ENCODE measurements at regions not wholly inside any gene's neighbourhood (a gene's known extent, or its start where the extent isn't known, plus 50 kb on each side); places are given as distances from the start of the nearest gene placed in this dataset.

DNA sequence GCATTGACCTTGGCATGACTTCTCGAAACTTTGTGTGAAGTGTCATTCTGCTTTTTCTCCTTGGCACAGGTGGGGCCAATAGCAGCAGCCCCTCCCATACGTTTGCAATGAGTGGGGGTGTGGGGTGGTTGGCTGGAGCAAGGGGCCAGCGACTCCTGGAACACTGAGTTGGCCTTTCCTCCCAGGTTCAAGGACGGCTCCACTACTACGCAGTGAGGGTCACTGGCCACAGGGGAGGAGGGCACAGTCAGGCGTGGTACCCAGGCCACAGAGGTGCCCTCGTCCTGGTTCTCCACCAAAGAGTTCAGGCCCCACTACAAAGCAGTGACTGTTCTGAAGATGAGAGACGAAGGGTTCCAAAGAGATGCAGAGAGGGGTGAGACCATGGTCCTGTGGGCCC lies 70.6 kb upstream of the OTOS start:
- no peak overlapping the region for H3K9ac ChIP-seq (ENCODE audit: low read length)
- no peak overlapping the region for H3K4me3 ChIP-seq (ENCODE audit: low read depth in 1 of 2, low read length in 2 of 2)
- no peak overlapping the region for H3K27ac ChIP-seq (ENCODE audit: low read depth, low read length)
- no peaks in the 10 kb centered on the region for H3K9me3 ChIP-seq (ENCODE audit: low read length)
- no peaks in the 10 kb centered on the region for H3K36me3 ChIP-seq (ENCODE audit: insufficient read depth, low read length)
- H3K4me1 ChIP-seq (ENCODE audit: insufficient read depth, low read length): no peaks in the 10 kb centered on the region
- H3K27me3 ChIP-seq (ENCODE audit: control insufficient read depth in 1 of 2, insufficient read depth in 2 of 2, low read length in 2 of 2): peaks cover 0 to 7% of the 10 kb centered on the region in 2 donors

- Histone ChIP-seq H3K9me3 (ENCODE audit: low read length) (no peaks in the 10 kb centered on the region), H3K36me3 (ENCODE audit: insufficient read depth, low read length) (no peaks in the 10 kb centered on the region), H3K4me3 (ENCODE audit: low read depth in 1 of 2, low read length in 2 of 2) (no peak overlapping the region), H3K4me1 (ENCODE audit: insufficient read depth, low read length) (no peaks in the 10 kb centered on the region), H3K9ac (ENCODE audit: low read length) (no peak overlapping the region), H3K27ac (ENCODE audit: low read depth, low read length) (no peak overlapping the region), H3K27me3 (ENCODE audit: control insufficient read depth in 1 of 2, insufficient read depth in 2 of 2, low read length in 2 of 2) (peaks cover 0 to 7% of the 10 kb centered on the region in 2 donors)
Measured at GRCh38 chr2:240211598-240212424, 71.4 kb upstream of the OTOS start.

DNA sequence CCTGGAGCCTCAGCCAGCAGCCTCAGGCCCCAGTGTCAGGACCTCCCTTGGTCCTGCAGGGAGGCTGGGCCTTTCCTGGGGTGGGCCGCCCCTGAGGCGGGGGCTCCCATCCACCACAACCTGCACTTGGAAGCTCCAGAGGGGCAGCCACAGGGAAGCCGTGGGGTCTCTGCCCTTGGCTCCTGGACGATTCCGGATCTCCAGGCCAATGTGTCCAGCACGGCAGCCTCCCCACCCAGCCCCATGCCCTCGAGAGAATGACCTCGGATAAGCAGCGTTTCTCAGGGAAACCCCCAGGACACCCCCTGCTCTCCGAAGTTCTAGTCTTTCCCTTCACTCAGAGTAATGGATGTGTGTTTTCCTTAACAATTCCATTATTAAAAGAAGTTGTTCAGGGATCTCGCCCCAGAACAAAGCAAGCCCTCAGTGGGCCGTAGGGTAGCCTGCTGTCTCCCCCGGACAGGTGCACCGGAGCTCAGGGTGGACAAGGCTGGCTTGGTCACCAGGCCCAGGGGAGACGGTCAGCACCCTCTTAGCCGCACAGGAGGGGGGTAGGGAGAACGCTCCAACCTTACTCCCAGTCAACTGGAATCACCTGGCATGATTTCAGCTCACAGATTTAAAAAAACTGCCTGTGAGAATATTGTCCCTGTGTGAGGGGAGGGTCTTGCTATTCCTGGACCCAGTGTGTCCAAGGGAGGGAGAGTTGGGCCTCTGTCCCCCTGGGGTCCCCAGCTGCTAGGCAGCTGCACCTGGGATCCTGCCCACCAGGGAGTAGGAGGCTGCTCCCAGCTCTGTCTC lies 72.2 kb upstream of the OTOS start:
- Histone ChIP-seq H3K4me3 (ENCODE audit: low read depth in 1 of 2, low read length in 2 of 2) (no peak overlapping the region), H3K27ac (ENCODE audit: low read depth, low read length) (no peak overlapping the region), H3K9me3 (ENCODE audit: low read length) (no peaks in the 10 kb centered on the region), H3K27me3 (ENCODE audit: control insufficient read depth in 1 of 2, insufficient read depth in 2 of 2, low read length in 2 of 2) (peaks cover 0 to 7% of the 10 kb centered on the region in 2 donors), H3K36me3 (ENCODE audit: insufficient read depth, low read length) (no peaks in the 10 kb centered on the region), H3K9ac (ENCODE audit: low read length) (no peak overlapping the region), H3K4me1 (ENCODE audit: insufficient read depth, low read length) (no peaks in the 10 kb centered on the region)

- no peaks in the 10 kb centered on the region for H3K4me1 ChIP-seq (ENCODE audit: insufficient read depth, low read length)
- peaks cover 0 to 7% of the 10 kb centered on the region in 2 donors for H3K27me3 ChIP-seq (ENCODE audit: control insufficient read depth in 1 of 2, insufficient read depth in 2 of 2, low read length in 2 of 2)
- no peaks in the 10 kb centered on the region for H3K36me3 ChIP-seq (ENCODE audit: insufficient read depth, low read length)
- H3K9ac ChIP-seq (ENCODE audit: low read length): no peak overlapping the region
- no peak overlapping the region for H3K4me3 ChIP-seq (ENCODE audit: low read depth in 1 of 2, low read length in 2 of 2)
- no peak overlapping the region for H3K27ac ChIP-seq (ENCODE audit: low read depth, low read length)
- no peaks in the 10 kb centered on the region for H3K9me3 ChIP-seq (ENCODE audit: low read length)
Measured at GRCh38 chr2:240213226-240213475, 72.7 kb upstream of the OTOS start.

DNA sequence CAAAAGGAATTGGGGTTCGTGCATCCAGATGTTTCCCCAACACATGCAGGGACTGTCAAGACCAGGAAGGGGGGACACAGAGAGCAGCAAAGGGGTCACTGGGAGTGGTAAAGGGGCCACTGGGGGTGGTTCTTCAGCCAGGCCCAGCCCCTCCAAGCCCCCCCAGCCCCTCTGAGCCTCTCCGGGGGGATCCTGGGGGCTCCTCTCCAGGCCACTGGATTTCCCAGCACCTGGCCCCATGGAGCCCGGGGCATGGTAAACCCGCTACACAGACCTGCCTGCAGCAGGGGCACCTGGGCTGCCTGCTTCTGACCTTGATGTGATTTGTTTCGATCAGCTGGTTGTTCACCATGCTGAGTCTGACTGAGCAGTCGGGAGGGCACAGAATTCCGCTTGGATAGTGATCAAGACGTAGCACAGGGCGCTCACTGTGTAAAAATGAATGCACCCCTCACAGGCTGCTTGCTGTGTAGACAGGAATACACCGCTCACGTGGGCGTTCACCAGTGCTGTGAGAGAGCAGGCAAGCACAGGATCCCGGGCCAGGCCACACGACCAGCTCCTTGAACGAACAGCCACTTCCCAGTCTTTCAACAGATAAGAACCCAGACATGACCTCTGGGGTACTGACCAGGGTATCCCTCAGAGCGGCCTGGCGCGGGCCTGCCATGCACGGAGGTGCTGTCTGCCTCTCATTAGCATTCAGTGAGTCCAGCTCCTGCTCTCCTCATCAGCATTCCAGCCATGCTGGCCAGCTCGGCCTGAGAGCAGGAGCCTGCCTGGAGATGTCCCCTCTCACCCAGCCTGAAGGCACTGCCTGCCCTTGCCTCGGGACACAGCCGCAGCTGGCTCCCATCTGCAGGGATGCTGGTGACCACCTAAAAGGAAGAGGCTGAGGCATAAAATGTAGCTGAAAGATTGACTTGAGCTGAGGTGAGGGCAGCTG lies 73.3 kb upstream of the OTOS start:
- no peak overlapping the region for H3K9ac ChIP-seq (ENCODE audit: low read length)
- H3K27me3 ChIP-seq (ENCODE audit: control insufficient read depth in 1 of 2, insufficient read depth in 2 of 2, low read length in 2 of 2): peaks cover 0 to 7% of the 10 kb centered on the region in 2 donors
- H3K27ac ChIP-seq (ENCODE audit: low read depth, low read length): no peak overlapping the region
- H3K4me3 ChIP-seq (ENCODE audit: low read depth in 1 of 2, low read length in 2 of 2): no peak overlapping the region
- H3K4me1 ChIP-seq (ENCODE audit: insufficient read depth, low read length): no peaks in the 10 kb centered on the region
- H3K9me3 ChIP-seq (ENCODE audit: low read length): no peaks in the 10 kb centered on the region
- H3K36me3 ChIP-seq (ENCODE audit: insufficient read depth, low read length): no peaks in the 10 kb centered on the region

DNA sequence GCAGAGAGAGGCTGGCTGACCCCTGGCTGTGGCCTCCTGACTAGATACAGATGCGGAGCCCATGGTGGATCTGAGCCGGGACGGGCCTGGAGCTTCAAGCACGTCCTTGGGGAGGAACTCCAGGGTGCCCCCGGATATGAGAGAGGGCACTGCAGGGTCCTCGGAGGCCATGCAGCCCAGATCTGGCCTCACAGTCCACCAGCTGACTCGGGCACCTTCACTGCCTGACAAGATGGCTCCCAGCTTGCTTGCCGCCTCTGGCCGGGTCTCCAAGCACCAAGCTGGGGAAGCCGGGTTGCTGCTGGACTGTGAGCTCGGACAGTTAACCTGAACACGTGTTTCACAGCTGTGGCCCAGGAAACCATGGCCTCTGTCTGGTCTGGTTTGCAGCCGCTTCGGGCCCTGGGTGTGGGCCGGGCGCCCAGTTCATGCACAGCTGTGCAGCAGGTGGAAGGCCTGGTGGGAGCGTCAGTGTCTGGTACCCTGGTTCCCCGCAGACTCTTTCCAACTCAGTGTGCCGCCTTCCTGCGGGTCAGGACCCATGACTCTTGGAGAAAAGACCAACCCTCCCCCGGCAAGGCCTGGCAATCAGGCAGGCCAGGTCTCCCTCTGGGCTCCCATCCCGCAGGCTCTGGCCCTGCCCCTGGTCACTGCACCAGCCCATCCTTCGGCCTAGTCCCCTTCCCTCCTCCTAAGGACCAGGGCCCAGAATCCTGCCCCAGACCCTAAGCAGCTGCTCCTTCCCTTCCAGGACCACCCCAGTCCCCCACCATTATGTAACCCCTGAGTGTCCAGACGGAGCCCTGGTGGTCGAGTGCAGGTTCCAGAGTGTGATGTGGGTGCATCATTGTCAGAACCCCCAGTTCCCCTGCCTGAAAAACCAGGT lies 74.6 kb upstream of the OTOS start:
- Histone ChIP-seq H3K4me1 (ENCODE audit: insufficient read depth, low read length) (no peaks in the 10 kb centered on the region), H3K27me3 (ENCODE audit: control insufficient read depth in 1 of 2, insufficient read depth in 2 of 2, low read length in 2 of 2) (peaks cover 0 to 7% of the 10 kb centered on the region in 2 donors)

DNA sequence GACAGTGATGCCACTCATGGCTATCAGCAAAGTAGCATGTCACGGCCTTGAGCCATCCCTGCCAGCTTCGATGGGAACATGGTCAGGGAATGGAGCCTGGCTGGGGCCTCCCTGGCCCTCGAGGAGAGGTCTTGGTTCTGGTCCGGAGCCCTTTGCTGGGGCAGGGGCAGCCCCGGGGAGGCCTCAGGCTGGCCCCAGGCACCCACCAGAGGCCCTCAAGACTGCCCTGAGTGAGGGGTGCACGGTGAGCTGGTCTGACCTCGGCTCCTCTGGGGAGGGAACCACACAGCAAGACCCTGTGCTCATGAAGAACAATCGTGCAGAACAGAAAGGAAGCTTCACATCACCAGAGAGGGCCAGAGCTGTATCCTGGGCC lies 75.2 kb upstream of the OTOS start:
- Histone ChIP-seq H3K4me3 (ENCODE audit: low read depth in 1 of 2, low read length in 2 of 2) (no peak overlapping the region), H3K27me3 (ENCODE audit: control insufficient read depth in 1 of 2, insufficient read depth in 2 of 2, low read length in 2 of 2) (peaks cover 0 to 4% of the 10 kb centered on the region in 2 donors), H3K27ac (ENCODE audit: low read depth, low read length) (no peak overlapping the region), H3K4me1 (ENCODE audit: insufficient read depth, low read length) (no peaks in the 10 kb centered on the region), H3K36me3 (ENCODE audit: insufficient read depth, low read length) (no peaks in the 10 kb centered on the region), H3K9ac (ENCODE audit: low read length) (no peak overlapping the region), H3K9me3 (ENCODE audit: low read length) (no peaks in the 10 kb centered on the region)

More for the DNA sequence above, 74.6 kb upstream of the OTOS start:
- H3K9me3 ChIP-seq (ENCODE audit: low read length): no peaks in the 10 kb centered on the region
- H3K27ac ChIP-seq (ENCODE audit: low read depth, low read length): no peak overlapping the region
- H3K9ac ChIP-seq (ENCODE audit: low read length): no peak overlapping the region
- H3K4me3 ChIP-seq (ENCODE audit: low read depth in 1 of 2, low read length in 2 of 2): no peak overlapping the region
- H3K36me3 ChIP-seq (ENCODE audit: insufficient read depth, low read length): no peaks in the 10 kb centered on the region

DNA sequence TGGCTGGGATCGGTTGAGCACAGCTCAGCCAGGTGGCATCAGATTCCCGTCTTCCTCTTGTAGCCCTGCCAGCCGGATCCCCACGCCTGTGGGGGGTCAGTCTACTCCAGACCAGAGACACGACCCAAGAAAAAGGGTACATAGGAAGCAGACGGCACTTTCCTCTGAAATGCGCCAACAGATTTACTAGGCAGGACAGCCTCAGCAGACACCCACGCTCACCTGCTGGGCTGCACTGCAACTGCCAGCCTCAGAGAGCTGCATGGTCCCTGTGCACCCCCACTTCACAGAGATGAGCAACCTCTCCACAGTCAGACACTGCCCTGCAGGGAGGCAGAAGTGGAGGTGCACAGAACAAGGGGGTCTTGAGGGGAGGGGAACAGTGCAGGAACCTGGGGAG lies 75.7 kb upstream of the OTOS start:
- Histone ChIP-seq H3K4me3 (ENCODE audit: low read depth in 1 of 2, low read length in 2 of 2) (no peak overlapping the region), H3K27me3 (ENCODE audit: control insufficient read depth in 1 of 2, insufficient read depth in 2 of 2, low read length in 2 of 2) (peaks cover 0 to 3% of the 10 kb centered on the region in 2 donors), H3K9ac (ENCODE audit: low read length) (no peak overlapping the region), H3K36me3 (ENCODE audit: insufficient read depth, low read length) (no peaks in the 10 kb centered on the region), H3K27ac (ENCODE audit: low read depth, low read length) (no peak overlapping the region), H3K9me3 (ENCODE audit: low read length) (no peaks in the 10 kb centered on the region), H3K4me1 (ENCODE audit: insufficient read depth, low read length) (no peaks in the 10 kb centered on the region)

- H3K36me3 ChIP-seq (ENCODE audit: insufficient read depth, low read length): no peaks in the 10 kb centered on the region
- H3K9ac ChIP-seq (ENCODE audit: low read length): no peak overlapping the region
- H3K27me3 ChIP-seq (ENCODE audit: control insufficient read depth in 1 of 2, insufficient read depth in 2 of 2, low read length in 2 of 2): peaks cover 0 to 3% of the 10 kb centered on the region in 2 donors
- no peaks in the 10 kb centered on the region for H3K9me3 ChIP-seq (ENCODE audit: low read length)
- no peak overlapping the region for H3K27ac ChIP-seq (ENCODE audit: low read depth, low read length)
- H3K4me1 ChIP-seq (ENCODE audit: insufficient read depth, low read length): no peaks in the 10 kb centered on the region
- no peak overlapping the region for H3K4me3 ChIP-seq (ENCODE audit: low read depth in 1 of 2, low read length in 2 of 2)
Measured at GRCh38 chr2:240217431-240218301, 77.2 kb upstream of the OTOS start.

All from muscle layer of colon (tissue), 2 donors.